A549 (cell line): ENCODE measurements at regions not wholly inside any gene's neighbourhood (a gene's known extent, or its start where the extent isn't known, plus 50 kb on each side); places are given as distances from the start of the nearest gene placed in this dataset.

Source experiments
- CHD4 ChIP-seq: fragments of 200-600 bp; sonication (generic); IDR thresholded peaks from 2 replicates; pipeline ENCODE4 v1.6.1; 2016; ENCODE audit warnings: antibody characterized with exemption, mild to moderate bottlenecking, borderline replicate concordance
- CTCF ChIP-seq: fragments of >200 bp; sonication (Bioruptor Twin); formaldehyde crosslinking; IDR thresholded peaks from 3 replicates; pipeline ENCODE4 v1.5.1; 2016
- JUN ChIP-seq, 2 experiments: fragments of >200 bp; sonication (Bioruptor Twin); formaldehyde crosslinking; IDR thresholded peaks; 2 replicates in 1 of 2; 3 replicates in 1 of 2; pipeline ENCODE4 v1.6.1; 2016 to 2017
- MAX ChIP-seq: IDR thresholded peaks from 2 replicates; pipeline ENCODE4 v1.6.1; 2012
- POLR2A ChIP-seq: IDR thresholded peaks from 2 replicates; pipeline ENCODE4 v1.6.1; 2012; ENCODE audit warnings: mild to moderate bottlenecking, low read length
- REST ChIP-seq: fragments of 200-600 bp; sonication (generic); IDR thresholded peaks from 2 replicates; pipeline ENCODE4 v1.6.1; 2016; ENCODE audit warnings: antibody characterized with exemption, mild to moderate bottlenecking, moderate library complexity

GRCh38 chr18:75897386-75897785 is 469.9 kb upstream of the SMIM21 start:
- TF ChIP-seq CTCF (no peak), POLR2A (no peak), JUN (IDR thresholded peaks at IDR 0.05) (no peak), CHD4 (no peak), REST (no peak), MAX (no peak)
